Left kidney (tissue), 1 donor: ENCODE measurements at regions not wholly inside any gene's neighbourhood (a gene's known extent, or its start where the extent isn't known, plus 50 kb on each side); places are given as distances from the start of the nearest gene placed in this dataset.
"Not testable (repeated sequence)": the region's sequence is repeated elsewhere in the genome, so short reads cannot be mapped to it uniquely, and the experiment has no call there.

Experiments
- DNase-seq: peaks from one replicate; pipeline ENCODE4 v3.0.0-alpha.2; 2013

- DNase-seq: not testable (repeated sequence)
Observed at GRCh38 chr1:211890091-211890995, 59.8 kb upstream of the LPGAT1 start.

GRCh38 chr1:211889307-211890090 lies 58.9 kb upstream of the LPGAT1 start:
- not testable (repeated sequence) for DNase-seq

- no peak for DNase-seq
Observed at GRCh38 chr1:211886551-211886950, 56.0 kb upstream of the LPGAT1 start.

GRCh38 chr1:211885747-211886522 lies 55.4 kb upstream of the LPGAT1 start:
- DNase-seq: peak; percentile 53

- no peak for DNase-seq
Observed at GRCh38 chr1:211882381-211883004, 51.9 kb upstream of the LPGAT1 start.
